IMR-90 (cell line): ENCODE measurements at regions not wholly inside any gene's neighbourhood (a gene's known extent, or its start where the extent isn't known, plus 50 kb on each side); places are given as distances from the start of the nearest gene placed in this dataset.

ENCODE experiments used
- ATAC-seq: fragments of 200-7000 bp; cut with Tn5 transposase; 2 replicates; pipeline ENCODE4 v1.9.1; 2020; ENCODE audit warnings: low read depth, mild to moderate bottlenecking, moderate library complexity
- BruUV-seq: library from RNA; stranded (reverse); fragments of 400-500 nt; replicated peaks from 2 replicates; lab custom pipeline; 2021; lab: Mats Ljungman, UMichigan
- CTCF ChIA-PET: fragments of 300-600 bp; formaldehyde crosslinking; extraction: SDS; loops from one replicate; lab custom pipeline; 2021; ENCODE audit warnings: antibody characterized with exemption; lab: Yijun Ruan, JAX
- POLR2A ChIA-PET: fragments of 300-600 bp; sonication (Branson Sonifier 250); formaldehyde crosslinking; loops from one replicate; lab custom pipeline; 2022; ENCODE audit warnings: antibody characterized with exemption; ENCODE audit not compliant: unreplicated experiment; lab: Charles Lee
- DNase-seq: peaks from one replicate; pipeline ENCODE4 v3.0.0; 2013
- H2AFZ ChIP-seq: replicated peaks from 2 replicates; pipeline ENCODE3; 2013; ENCODE audit warnings: low read length, mild to moderate bottlenecking; ENCODE audit not compliant: poor library complexity
- H2AK5ac ChIP-seq: 2 replicates; pipeline ENCODE4 v1.6.1; 2013; ENCODE audit warnings: low read depth, low read length, inconsistent platforms
- H2AK9ac ChIP-seq: replicated peaks from 2 replicates; pipeline ENCODE3; 2013; ENCODE audit warnings: mild to moderate bottlenecking, low read depth, low read length, moderate library complexity; ENCODE audit not compliant: poor library complexity
- H2BK120ac ChIP-seq: 2 replicates; pipeline ENCODE4 v1.6.1; 2013; ENCODE audit warnings: low read depth, low read length, inconsistent platforms
- H2BK15ac ChIP-seq: 3 replicates; pipeline ENCODE4 v1.6.1; 2013; ENCODE audit warnings: low read depth, low read length, inconsistent platforms
- H2BK20ac ChIP-seq: 2 replicates; pipeline ENCODE4 v1.6.1; 2013; ENCODE audit warnings: low read depth, mild to moderate bottlenecking, inconsistent platforms, low read length, moderate library complexity
- H2BK5ac ChIP-seq: 2 replicates; pipeline ENCODE4 v1.6.1; 2013; ENCODE audit warnings: mild to moderate bottlenecking, low read depth, low read length, inconsistent platforms; ENCODE audit not compliant: poor library complexity, severe bottlenecking
- H3K14ac ChIP-seq: replicated peaks from 2 replicates; pipeline ENCODE4 v1.6.1; 2013; ENCODE audit warnings: low read depth, low read length, inconsistent platforms
- H3K18ac ChIP-seq: 2 replicates; pipeline ENCODE4 v1.6.1; 2013; ENCODE audit warnings: low read depth, low read length, control low read depth
- H3K23ac ChIP-seq: 2 replicates; pipeline ENCODE4 v1.6.1; 2013; ENCODE audit warnings: low read depth, low read length, inconsistent platforms
- H3K27ac ChIP-seq: 2 replicates; pipeline ENCODE4 v1.5.1; 2013; ENCODE audit warnings: mild to moderate bottlenecking, control low read depth, low read length; ENCODE audit not compliant: insufficient read depth
- H3K27me3 ChIP-seq: 2 replicates; pipeline ENCODE4 v1.6.1; 2013; ENCODE audit warnings: low read length; ENCODE audit not compliant: control insufficient read depth, insufficient read depth
- H3K36me3 ChIP-seq: 2 replicates; pipeline ENCODE4 v1.6.1; 2013; ENCODE audit warnings: low read length, mixed read lengths; ENCODE audit not compliant: control insufficient read depth, insufficient read depth
- H3K4ac ChIP-seq: 2 replicates; pipeline ENCODE4 v1.6.1; 2013; ENCODE audit warnings: low read depth, low read length, inconsistent platforms
- H3K4me1 ChIP-seq: 2 replicates; pipeline ENCODE4 v1.6.1; 2013; ENCODE audit warnings: low read length, mixed read lengths; ENCODE audit not compliant: control insufficient read depth, insufficient read depth
- H3K4me2 ChIP-seq: 2 replicates; pipeline ENCODE4 v1.6.1; 2013; ENCODE audit warnings: low read depth, mild to moderate bottlenecking, control low read depth, low read length, moderate library complexity
- H3K4me3 ChIP-seq: 2 replicates; pipeline ENCODE4 v1.5.1; 2013; ENCODE audit warnings: low read depth, mild to moderate bottlenecking, control low read depth, low read length, moderate library complexity; ENCODE audit not compliant: insufficient read depth
- H3K56ac ChIP-seq: 2 replicates; pipeline ENCODE4 v1.6.1; 2013; ENCODE audit warnings: low read length, inconsistent platforms; ENCODE audit not compliant: insufficient read depth; ENCODE audit errors: extremely low read depth
- H3K79me1 ChIP-seq, 2 experiments: 2 replicates each; pipeline ENCODE4 v1.6.1; 2013; ENCODE audit warnings: low read length in 2 of 2, inconsistent platforms in 1 of 2, low read depth in 1 of 2
- H3K9ac ChIP-seq: 2 replicates; pipeline ENCODE4 v1.6.1; 2013; ENCODE audit warnings: low read depth, low read length, control low read depth
- H3K9me1 ChIP-seq: 2 replicates; pipeline ENCODE4 v1.6.1; 2013; ENCODE audit warnings: low read length, inconsistent platforms; ENCODE audit not compliant: insufficient read depth
- H3K9me3 ChIP-seq: 2 replicates; pipeline ENCODE4 v1.6.1; 2013; ENCODE audit warnings: low read length; ENCODE audit not compliant: control insufficient read depth, insufficient read depth
- H4K20me1 ChIP-seq: 2 replicates; pipeline ENCODE4 v1.6.1; 2013; ENCODE audit warnings: low read length, inconsistent platforms; ENCODE audit not compliant: insufficient read depth
- H4K5ac ChIP-seq: 2 replicates; pipeline ENCODE4 v1.6.1; 2013; ENCODE audit warnings: mild to moderate bottlenecking, low read depth, low read length, control low read depth
- H4K8ac ChIP-seq, 2 experiments: 2 replicates each; pipeline ENCODE4 v1.6.1; 2013; ENCODE audit warnings: low read depth in 2 of 2, low read length in 2 of 2, control low read depth in 1 of 2, inconsistent platforms in 1 of 2
- H4K91ac ChIP-seq: 2 replicates; pipeline ENCODE4 v1.6.1; 2013; ENCODE audit warnings: low read depth, low read length, inconsistent platforms; ENCODE audit not compliant: insufficient read depth
- CHD1 ChIP-seq: IDR thresholded peaks from 2 replicates; pipeline ENCODE4 v1.6.1; 2012; ENCODE audit warnings: low read depth, low read length, improper control_type of control experiment
- CTCF ChIP-seq: conservative IDR thresholded peaks from 2 replicates; pipeline ENCODE4 v1.5.1; 2012; ENCODE audit warnings: mild to moderate bottlenecking, low read depth, low read length, improper control_type of control experiment
- RAD21 ChIP-seq: IDR thresholded peaks from 2 replicates; pipeline ENCODE4 v1.6.1; 2012; ENCODE audit warnings: low read length, improper control_type of control experiment
- WGBS, 2 experiments: methylation state at CpG; one replicate each; pipeline versions ENCODE4 v1.1.5 to v1.1.7; 2013; ENCODE audit warnings: missing lambda C conversion rate in 2 of 2; ENCODE audit not compliant: insufficient read length in 1 of 2; ENCODE audit errors: extremely low coverage in 2 of 2; 5-methylcytosine and 5-hydroxymethylcytosine counted together
- dilution Hi-C: fragments of 300-500 bp; cut with HindIII; formaldehyde crosslinking; loops from one replicate; pipeline ENCODE4 v1.14.3; 2018; ENCODE audit warnings: low sequenced_read_pairs; ENCODE audit not compliant: unreplicated experiment
- in situ Hi-C: fragments of 300-500 bp; cut with MboI; formaldehyde crosslinking; loops from 3 replicates; pipeline ENCODE4 v1.14.3; 2019; ENCODE audit warnings: low sequenced_read_pairs, inconsistent platforms, mixed read lengths
- intact Hi-C: fragments of 100-400 bp; cut with micrococcal nuclease; formaldehyde crosslinking; loops from 2 replicates; pipeline ENCODE4 v1.10.0; 2022

- no peak overlapping the region for H3K14ac ChIP-seq
- 0 out of 3 replicates have a peak overlapping the region, but pooled peaks have one; percentile 3 for H2BK15ac ChIP-seq
- H4K5ac ChIP-seq, result no peak overlapping the region
- no peak overlapping the region for H3K27ac ChIP-seq
- H3K9me1 ChIP-seq, result peaks cover 2% of the 10 kb centered on the region; the same call in 1 of the 2 replicates
- H3K79me1 ChIP-seq, result no peaks in the 10 kb centered on the region
- TF ChIP-seq RAD21 (peak; percentile 34; the same call in 1 of the 2 replicates), CHD1 (no peak), CTCF (peak; percentile 41)
- H3K4me3 ChIP-seq, result no peak overlapping the region
- H3K9me3 ChIP-seq, result peaks cover 12% of the 10 kb centered on the region
- peak overlapping the region in 1 of 2 experiments; percentile 1; a peak in 1 of 4 replicates for H4K8ac ChIP-seq
- no peaks in the 10 kb centered on the region for H3K36me3 ChIP-seq
- peak overlapping the region; percentile 61 for H2AFZ ChIP-seq
- H3K23ac ChIP-seq, result no peak overlapping the region
- peak overlapping the region; percentile 57 for H2BK20ac ChIP-seq
- POLR2A ChIA-PET, result no interaction called here
- no peak overlapping the region for H2AK9ac ChIP-seq
- intact Hi-C loops (no loop called here), in situ Hi-C loops (no loop called here), dilution Hi-C loops (no loop called here)
- peak overlapping the region; percentile 50 for H4K91ac ChIP-seq
- DNase-seq, result peak; percentile 18
- peaks cover 2% of the 10 kb centered on the region for H3K27me3 ChIP-seq
- CTCF ChIA-PET, result interaction anchor here (0.7 to 1.3 kb wide), 7 partner anchors 10 to 185 kb away, joined by 3 to 4 read pairs (median 3); no protein-coding TSS in a partner anchor
- H2AK5ac ChIP-seq, result peak overlapping the region; percentile 54
- H3K4me2 ChIP-seq, result no peak overlapping the region
- BruUV-seq, result no TSS peak
- no peak overlapping the region for H3K9ac ChIP-seq
- no peak overlapping the region for H3K18ac ChIP-seq
- WGBS, 2 experiments, result 40% methylated on average over 2 of the region's 8 CpGs; no CpG with 5 or more reads in 1 of the 2 experiments
- peak overlapping the region; percentile 74 for H2BK120ac ChIP-seq
- H3K4me1 ChIP-seq, result peaks cover 7% of the 10 kb centered on the region
- no peak overlapping the region for H3K56ac ChIP-seq
- no peaks in the 10 kb centered on the region for H4K20me1 ChIP-seq
- ATAC-seq, result peak; percentile 20; the same call in 1 of the 2 replicates
- peak overlapping the region; percentile 84; the same call in 1 of the 2 replicates for H3K4ac ChIP-seq
- H2BK5ac ChIP-seq, result no peak overlapping the region
Measured at GRCh38 chr10:29119374-29119773, 169.5 kb upstream of the LYZL1 start.
